NCI-H82 treated with DMSO at 0.1 percent for 48 hours (cell line): ENCODE measurements at regions not wholly inside any gene's neighbourhood (a gene's known extent, or its start where the extent isn't known, plus 50 kb on each side); places are given as distances from the start of the nearest gene placed in this dataset.
"Not testable (repeated sequence)": the region's sequence is repeated elsewhere in the genome, so short reads cannot be mapped to it uniquely, and the experiment has no call there.

Experiments
- DNase-seq: peaks from one replicate; lab custom pipeline; 2025; ENCODE audit not compliant: unreplicated experiment; lab: John Stamatoyannopoulos, UW

- peak; percentile 20 for DNase-seq
These were observed 122.9 kb downstream of the CAVIN4 start for GRCh38 chr9:100700689-100701318.

- peak; percentile 78 for DNase-seq
These were observed 136.7 kb downstream of the CAVIN4 start for GRCh38 chr9:100714372-100715099.

GRCh38 chr9:100715100-100715380 is 137.2 kb downstream of the CAVIN4 start:
- no peak for DNase-seq

- DNase-seq: no peak
These were observed 140.8 kb downstream of the CAVIN4 start for GRCh38 chr9:100718717-100719116.

GRCh38 chr9:100720922-100721321 is 143.0 kb downstream of the CAVIN4 start:
- DNase-seq: no peak

- DNase-seq: no peak
These were observed 147.0 kb downstream of the CAVIN4 start for GRCh38 chr9:100724886-100725285.

GRCh38 chr9:100725371-100725770 is 147.5 kb downstream of the CAVIN4 start:
- peak; percentile 8 for DNase-seq

GRCh38 chr9:100729336-100729895 is 151.5 kb downstream of the CAVIN4 start:
- no peak for DNase-seq

GRCh38 chr9:100730086-100730485 is 152.2 kb downstream of the CAVIN4 start:
- DNase-seq: no peak

GRCh38 chr9:100731038-100731556 is 153.2 kb downstream of the CAVIN4 start:
- no peak for DNase-seq

GRCh38 chr9:100731557-100731956 is 153.7 kb downstream of the CAVIN4 start:
- DNase-seq: no peak

- no peak for DNase-seq
These were observed 161.3 kb downstream of the CAVIN4 start for GRCh38 chr9:100739208-100739607.

GRCh38 chr9:100739666-100740065 is 161.8 kb downstream of the CAVIN4 start:
- DNase-seq: no peak

- DNase-seq: not testable (repeated sequence)
These were observed 171.1 kb downstream of the CAVIN4 start for GRCh38 chr9:100748930-100749329.

GRCh38 chr9:100756217-100756616 is 178.3 kb downstream of the CAVIN4 start:
- peak; percentile 44 for DNase-seq

GRCh38 chr9:100759215-100759614 is 181.3 kb downstream of the CAVIN4 start:
- DNase-seq: no peak

- DNase-seq: no peak
These were observed 183.5 kb downstream of the CAVIN4 start for GRCh38 chr9:100761276-100761802.

GRCh38 chr9:100774326-100774725 is 196.4 kb downstream of the CAVIN4 start:
- no peak for DNase-seq

- no peak for DNase-seq
These were observed 197.1 kb downstream of the CAVIN4 start for GRCh38 chr9:100774962-100775361.

GRCh38 chr9:100775912-100776311 is 198.0 kb downstream of the CAVIN4 start:
- no peak for DNase-seq

- no peak for DNase-seq
These were observed 206.9 kb downstream of the CAVIN4 start for GRCh38 chr9:100784755-100785154.

- no peak for DNase-seq
These were observed 208.1 kb downstream of the CAVIN4 start for GRCh38 chr9:100785946-100786345.
